ENCODE measurements at regions not wholly inside any gene's neighbourhood (a gene's known extent, or its start where the extent isn't known, plus 50 kb on each side); places are given as distances from the start of the nearest gene placed in this dataset.

DNA sequence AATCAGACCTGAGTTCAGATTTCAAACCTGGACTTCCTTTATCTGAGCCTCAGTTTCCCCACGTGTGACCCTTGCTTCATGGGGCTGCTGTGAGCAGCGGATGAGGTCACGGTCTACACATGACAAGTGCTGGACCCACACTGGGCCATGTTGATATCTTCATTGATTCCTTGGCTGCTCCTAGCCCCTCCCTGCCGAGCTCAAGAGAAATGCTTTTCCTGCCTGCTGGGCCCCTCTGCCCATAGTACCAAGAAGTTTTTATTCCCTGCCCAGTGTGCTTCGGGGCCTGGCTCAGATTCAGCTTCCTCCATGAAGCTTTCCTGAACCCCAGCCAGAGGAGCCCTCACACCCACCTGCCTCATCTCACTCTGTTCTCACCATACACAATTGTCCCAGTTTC lies 181.6 kb downstream of the PTPRU start:
- ATAC-seq, result no peak
- TF ChIP-seq SNAI2 (CRISPR knock-in tag; IDR thresholded peaks at IDR 0.05), result no peak
- TF ChIP-seq TOX (CRISPR knock-in tag; IDR thresholded peaks at IDR 0.05; ENCODE audit: borderline replicate concordance), result no peak

DNA sequence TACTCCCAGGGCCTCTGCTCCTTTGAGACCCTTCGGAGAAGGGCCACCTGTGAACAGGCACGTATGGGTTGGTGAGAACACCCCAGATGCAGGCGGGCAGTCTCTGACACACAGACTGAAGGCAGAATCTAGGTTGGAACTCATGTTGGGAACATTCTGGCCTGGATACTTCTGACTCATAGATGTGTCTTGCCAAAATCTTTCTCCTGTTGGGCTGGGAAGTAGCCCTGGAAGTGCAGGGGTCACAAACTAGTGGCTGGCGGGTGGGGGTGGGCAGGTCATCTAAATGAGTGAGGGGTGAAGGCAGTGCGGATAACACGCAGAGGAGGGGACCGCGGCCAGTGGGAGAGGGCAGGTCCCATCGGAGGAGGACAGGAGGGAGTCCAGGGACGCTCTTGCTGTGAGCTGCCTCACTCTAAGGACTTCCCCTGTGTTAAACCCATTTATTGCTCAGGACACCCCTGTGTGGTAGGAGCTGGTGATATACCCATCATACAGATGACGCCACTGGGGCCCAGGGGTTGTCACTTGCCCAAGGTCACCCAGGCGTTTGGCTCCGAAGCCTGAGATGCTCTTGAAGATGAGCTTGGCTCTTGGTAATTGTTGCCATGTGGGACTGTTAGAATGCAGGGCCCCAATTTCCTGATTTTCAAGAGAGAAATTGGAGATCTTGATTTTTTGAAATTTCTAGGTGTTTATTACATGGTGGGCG lies 181.0 kb downstream of the PTPRU start:
- TF ChIP-seq GLIS3 (CRISPR knock-in tag; IDR thresholded peaks at IDR 0.05) (no peak), ZC3H10 (CRISPR knock-in tag; IDR thresholded peaks at IDR 0.05) (no peak), ZFP3 (CRISPR knock-in tag; IDR thresholded peaks at IDR 0.05) (no peak), CREB5 (CRISPR knock-in tag; IDR thresholded peaks at IDR 0.05; ENCODE audit: low read depth) (no peak), PPARA (CRISPR knock-in tag; IDR thresholded peaks at IDR 0.05; ENCODE audit: borderline replicate concordance) (no peak), ZNF8 (CRISPR knock-in tag; IDR thresholded peaks at IDR 0.05) (no peak), ZNF565 (CRISPR knock-in tag; conservative IDR thresholded peaks at IDR 0.05; ENCODE audit: low read depth) (no peak), TCF4 (CRISPR knock-in tag; IDR thresholded peaks at IDR 0.05; ENCODE audit: borderline replicate concordance) (no peak), TSHZ2 (CRISPR knock-in tag; IDR thresholded peaks at IDR 0.05) (no peak), ZNF70 (CRISPR knock-in tag; IDR thresholded peaks at IDR 0.05) (no peak), OSR1 (CRISPR knock-in tag; IDR thresholded peaks at IDR 0.05) (no peak), POU6F1 (CRISPR knock-in tag; IDR thresholded peaks at IDR 0.05; ENCODE audit: borderline replicate concordance, low read depth) (no peak), ARNTL (CRISPR knock-in tag; IDR thresholded peaks at IDR 0.05; ENCODE audit: borderline replicate concordance, low read depth) (no peak), TOX (CRISPR knock-in tag; IDR thresholded peaks at IDR 0.05; ENCODE audit: borderline replicate concordance) (no peak), ISL1 (CRISPR knock-in tag; IDR thresholded peaks at IDR 0.05) (no peak)
- TF ChIP-seq, protein P1, sequence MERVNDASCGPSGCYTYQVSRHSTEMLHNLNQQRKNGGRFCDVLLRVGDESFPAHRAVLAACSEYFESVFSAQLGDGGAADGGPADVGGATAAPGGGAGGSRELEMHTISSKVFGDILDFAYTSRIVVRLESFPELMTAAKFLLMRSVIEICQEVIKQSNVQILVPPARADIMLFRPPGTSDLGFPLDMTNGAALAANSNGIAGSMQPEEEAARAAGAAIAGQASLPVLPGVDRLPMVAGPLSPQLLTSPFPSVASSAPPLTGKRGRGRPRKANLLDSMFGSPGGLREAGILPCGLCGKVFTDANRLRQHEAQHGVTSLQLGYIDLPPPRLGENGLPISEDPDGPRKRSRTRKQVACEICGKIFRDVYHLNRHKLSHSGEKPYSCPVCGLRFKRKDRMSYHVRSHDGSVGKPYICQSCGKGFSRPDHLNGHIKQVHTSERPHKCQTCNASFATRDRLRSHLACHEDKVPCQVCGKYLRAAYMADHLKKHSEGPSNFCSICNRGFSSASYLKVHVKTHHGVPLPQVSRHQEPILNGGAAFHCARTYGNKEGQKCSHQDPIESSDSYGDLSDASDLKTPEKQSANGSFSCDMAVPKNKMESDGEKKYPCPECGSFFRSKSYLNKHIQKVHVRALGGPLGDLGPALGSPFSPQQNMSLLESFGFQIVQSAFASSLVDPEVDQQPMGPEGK (CRISPR knock-in tag; IDR thresholded peaks at IDR 0.05; ENCODE audit: borderline replicate concordance), result no peak
- no peak for ATAC-seq

DNA sequence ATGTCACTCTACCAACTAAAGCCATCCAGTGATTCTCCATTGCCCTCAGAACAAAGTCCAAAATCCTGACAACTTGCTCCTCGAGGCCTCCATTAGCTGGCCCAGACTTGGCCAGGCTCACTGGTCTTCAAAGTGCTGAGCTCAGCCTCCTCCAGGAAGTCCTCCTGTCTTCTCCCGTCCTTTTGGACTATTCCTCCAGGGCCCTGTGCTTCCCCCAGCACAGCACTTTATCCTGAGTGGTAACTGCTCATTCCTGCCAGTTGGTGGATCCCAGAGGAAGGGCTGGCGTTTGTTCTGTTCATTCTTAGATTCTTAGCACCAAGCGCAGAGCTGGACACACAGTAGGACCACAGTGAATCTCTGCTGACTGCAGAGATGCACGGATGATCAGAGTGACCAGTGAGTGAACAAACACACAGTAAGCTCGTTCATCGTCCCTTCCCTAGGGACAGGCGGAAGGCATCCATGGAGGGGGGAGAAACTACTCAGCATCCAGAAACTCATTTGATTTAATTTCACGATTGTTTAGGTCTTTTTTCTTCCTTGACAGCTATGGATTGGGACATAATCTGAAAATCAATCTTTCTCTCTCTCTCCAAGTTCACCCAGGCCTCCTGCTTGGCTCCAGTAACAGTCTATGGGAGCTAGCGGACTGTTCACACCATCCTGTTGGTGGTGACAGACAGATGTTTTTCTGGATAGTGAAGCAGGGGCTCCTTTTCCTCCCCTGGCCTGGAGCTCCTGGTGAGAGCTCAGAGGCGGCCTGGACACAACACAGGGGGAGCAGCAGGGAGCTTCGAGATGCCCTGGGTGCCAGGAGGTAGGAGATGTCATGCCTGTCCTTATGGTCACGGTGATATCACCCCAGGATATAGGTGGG lies 180.2 kb downstream of the PTPRU start:
- ATAC-seq, result no peak
- TF ChIP-seq ISL1 (CRISPR knock-in tag; IDR thresholded peaks at IDR 0.05) (no peak), OSR1 (CRISPR knock-in tag; IDR thresholded peaks at IDR 0.05) (no peak), BACH2 (CRISPR knock-in tag; IDR thresholded peaks at IDR 0.05; ENCODE audit: borderline replicate concordance) (no peak), ZC3H10 (CRISPR knock-in tag; IDR thresholded peaks at IDR 0.05) (no peak), ZNF70 (CRISPR knock-in tag; IDR thresholded peaks at IDR 0.05) (no peak), SNAI2 (CRISPR knock-in tag; IDR thresholded peaks at IDR 0.05) (no peak), ZFP30 (CRISPR knock-in tag; IDR thresholded peaks at IDR 0.05) (no peak)

DNA sequence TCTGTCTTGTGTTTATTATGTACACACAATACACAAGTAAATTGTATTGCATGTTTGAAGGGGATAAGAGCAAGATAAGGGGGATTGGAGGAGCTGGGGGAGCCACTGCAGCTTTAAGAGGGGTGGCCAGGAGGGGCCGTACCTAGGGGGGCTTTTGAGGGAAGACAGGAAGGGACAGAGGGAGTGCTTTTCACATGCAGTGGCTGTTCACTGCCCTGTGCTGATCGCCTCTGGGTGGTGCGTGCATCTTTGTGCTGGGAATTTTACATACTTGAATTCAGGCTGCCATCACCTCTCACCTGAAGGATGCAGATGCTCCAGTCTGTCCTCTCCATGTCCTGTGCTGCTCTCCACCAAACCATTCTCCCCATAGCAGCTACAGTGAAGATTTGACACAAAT lies 179.5 kb downstream of the PTPRU start:
- ATAC-seq, result no peak
- TF ChIP-seq ARNTL (CRISPR knock-in tag; IDR thresholded peaks at IDR 0.05; ENCODE audit: borderline replicate concordance, low read depth) (no peak), RARB (CRISPR knock-in tag; IDR thresholded peaks at IDR 0.05) (no peak), TCF4 (CRISPR knock-in tag; IDR thresholded peaks at IDR 0.05; ENCODE audit: borderline replicate concordance) (no peak), ZNF70 (CRISPR knock-in tag; IDR thresholded peaks at IDR 0.05) (no peak), BACH2 (CRISPR knock-in tag; IDR thresholded peaks at IDR 0.05; ENCODE audit: borderline replicate concordance) (no peak), OSR1 (CRISPR knock-in tag; IDR thresholded peaks at IDR 0.05) (no peak), ZC3H10 (CRISPR knock-in tag; IDR thresholded peaks at IDR 0.05) (no peak), GLIS3 (CRISPR knock-in tag; IDR thresholded peaks at IDR 0.05) (no peak), TOX (CRISPR knock-in tag; IDR thresholded peaks at IDR 0.05; ENCODE audit: borderline replicate concordance) (no peak), ZNF565 (CRISPR knock-in tag; conservative IDR thresholded peaks at IDR 0.05; ENCODE audit: low read depth) (no peak), ZFP30 (CRISPR knock-in tag; IDR thresholded peaks at IDR 0.05) (no peak), ISL1 (CRISPR knock-in tag; IDR thresholded peaks at IDR 0.05) (no peak), CSRNP3 (CRISPR knock-in tag; IDR thresholded peaks at IDR 0.05) (no peak), ESRRG (CRISPR knock-in tag; IDR thresholded peaks at IDR 0.05) (no peak)
- TF ChIP-seq, protein P1 (CRISPR knock-in tag; IDR thresholded peaks at IDR 0.05; ENCODE audit: borderline replicate concordance), result no peak
